Stomach smooth muscle (tissue), 2 donors: ENCODE measurements at regions not wholly inside any gene's neighbourhood (a gene's known extent, or its start where the extent isn't known, plus 50 kb on each side); places are given as distances from the start of the nearest gene placed in this dataset.

Experiments
- H3K27ac ChIP-seq: one replicate; pipeline ENCODE4 v1.7.0; 2013; ENCODE audit warnings: mild to moderate bottlenecking, low read length, inconsistent platforms
- H3K27me3 ChIP-seq, 2 donors: one replicate each; pipeline ENCODE4 v1.7.0; 2013; ENCODE audit warnings: low read length in 2 of 2; ENCODE audit not compliant: insufficient read depth in 2 of 2, control insufficient read depth in 1 of 2
- H3K36me3 ChIP-seq, 2 donors: one replicate each; pipeline ENCODE4 v1.7.0; 2013; ENCODE audit warnings: low read length in 2 of 2; ENCODE audit not compliant: control insufficient read depth in 2 of 2, insufficient read depth in 2 of 2
- H3K4me1 ChIP-seq: one replicate; pipeline ENCODE4 v1.7.0; 2013; ENCODE audit warnings: low read length; ENCODE audit not compliant: control insufficient read depth, insufficient read depth
- H3K4me3 ChIP-seq, 2 donors: one replicate each; pipeline ENCODE4 v1.7.0; 2013; ENCODE audit warnings: low read length in 2 of 2
- H3K9ac ChIP-seq, 2 donors: one replicate each; pipeline ENCODE4 v1.7.0; 2013; ENCODE audit warnings: low read length in 2 of 2, mild to moderate bottlenecking in 1 of 2
- H3K9me3 ChIP-seq, 2 donors: one replicate each; pipeline ENCODE4 v1.7.0; 2013; ENCODE audit warnings: low read length in 2 of 2; ENCODE audit not compliant: control insufficient read depth in 2 of 2
- donor health status: healthy.
- donor health status: Pancreatic carcinoma.

DNA sequence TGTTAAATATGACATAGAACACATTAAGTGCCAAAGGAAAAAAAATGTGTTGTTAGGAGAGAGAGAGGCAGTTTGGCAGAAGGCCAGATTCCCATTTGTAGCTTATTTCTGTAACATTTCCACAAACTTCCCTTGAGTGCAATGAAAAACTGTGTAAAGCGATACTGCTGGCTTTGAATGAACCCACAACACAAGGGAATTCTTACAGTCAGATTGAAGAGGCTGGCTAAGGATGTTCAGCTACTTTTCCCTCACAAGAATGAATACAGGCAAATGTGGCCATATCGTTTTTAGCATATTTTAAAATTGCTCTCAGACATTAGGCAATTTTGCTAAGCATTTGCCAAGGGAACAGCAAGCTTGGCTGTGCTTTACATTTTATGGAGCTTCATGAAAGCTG is 614.1 kb upstream of the FZD8 start:
- no peak overlapping the region for H3K27ac ChIP-seq
- no peak overlapping the region for H3K4me3 ChIP-seq
- no peaks in the 10 kb centered on the region for H3K4me1 ChIP-seq
- H3K9me3 ChIP-seq = no peaks in the 10 kb centered on the region
- no peak overlapping the region for H3K9ac ChIP-seq
- H3K27me3 ChIP-seq = no peaks in the 10 kb centered on the region
- no peaks in the 10 kb centered on the region for H3K36me3 ChIP-seq

DNA sequence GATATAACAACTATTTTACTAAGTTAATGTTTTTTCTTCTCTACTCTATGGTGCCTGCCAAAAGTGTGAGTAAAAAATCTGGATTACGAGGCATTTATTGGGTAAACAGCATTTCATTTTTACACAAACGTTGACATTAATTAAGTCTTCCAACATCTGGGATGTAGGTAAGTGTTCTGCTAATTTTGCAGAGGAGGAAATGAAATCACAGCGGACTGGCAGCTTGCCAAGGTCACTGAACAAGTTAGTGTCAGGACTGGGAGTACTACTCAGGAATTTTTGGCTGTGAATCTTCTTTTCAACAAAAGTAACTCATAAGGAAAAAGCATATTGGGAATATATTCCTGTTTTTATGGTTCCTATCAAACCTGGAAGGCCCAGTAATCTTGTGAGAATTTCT is 612.1 kb upstream of the FZD8 start:
- no peak overlapping the region for H3K9ac ChIP-seq
- H3K36me3 ChIP-seq = no peaks in the 10 kb centered on the region
- no peaks in the 10 kb centered on the region for H3K9me3 ChIP-seq
- no peaks in the 10 kb centered on the region for H3K27me3 ChIP-seq
- H3K4me1 ChIP-seq = no peaks in the 10 kb centered on the region
- no peak overlapping the region for H3K27ac ChIP-seq
- H3K4me3 ChIP-seq = no peak overlapping the region

DNA sequence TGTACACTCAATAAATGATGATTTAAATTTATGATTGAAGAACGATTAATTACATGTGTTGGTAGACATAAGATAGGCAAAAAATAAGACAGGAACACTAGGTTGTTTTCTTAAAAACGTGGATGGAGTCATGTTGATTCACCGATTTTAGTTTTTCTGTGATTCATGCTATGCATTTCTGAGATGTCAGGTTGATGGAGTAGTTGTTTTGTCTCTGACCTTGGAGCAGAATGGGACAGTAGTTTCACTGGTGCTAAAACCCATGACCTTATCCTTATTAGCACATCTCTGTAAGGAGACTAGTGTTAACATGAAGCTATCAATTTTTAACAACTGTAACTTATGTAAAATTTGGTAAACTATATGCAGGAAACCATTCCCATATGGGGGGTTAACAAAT is 611.6 kb upstream of the FZD8 start:
- Histone ChIP-seq H3K4me3 (no peak overlapping the region), H3K4me1 (no peaks in the 10 kb centered on the region), H3K9me3 (no peaks in the 10 kb centered on the region), H3K9ac (no peak overlapping the region), H3K27me3 (no peaks in the 10 kb centered on the region), H3K36me3 (no peaks in the 10 kb centered on the region), H3K27ac (no peak overlapping the region)

DNA sequence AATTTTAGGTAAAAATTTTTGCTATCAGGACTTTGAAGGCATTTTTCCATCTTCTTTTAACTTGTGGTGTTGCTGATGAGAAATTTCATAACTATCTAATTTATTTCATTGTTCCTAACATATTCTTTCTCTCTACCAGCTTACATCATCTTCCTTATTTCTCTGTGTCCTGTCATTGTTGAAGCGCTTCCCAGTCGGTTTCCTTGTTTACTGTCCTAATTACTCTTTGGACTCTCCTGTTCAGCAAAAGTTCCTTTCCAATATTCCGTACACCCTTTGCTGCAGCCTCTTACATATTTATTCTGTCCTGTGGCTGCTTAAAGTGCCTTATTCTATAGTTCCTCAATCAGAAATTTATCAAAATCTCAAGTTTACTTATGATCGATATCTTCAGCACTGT is 609.0 kb upstream of the FZD8 start:
- no peaks in the 10 kb centered on the region for H3K36me3 ChIP-seq
- no peak overlapping the region for H3K9ac ChIP-seq
- no peak overlapping the region for H3K27ac ChIP-seq
- no peaks in the 10 kb centered on the region for H3K4me1 ChIP-seq
- H3K4me3 ChIP-seq = no peak overlapping the region
- no peaks in the 10 kb centered on the region for H3K27me3 ChIP-seq
- no peaks in the 10 kb centered on the region for H3K9me3 ChIP-seq

DNA sequence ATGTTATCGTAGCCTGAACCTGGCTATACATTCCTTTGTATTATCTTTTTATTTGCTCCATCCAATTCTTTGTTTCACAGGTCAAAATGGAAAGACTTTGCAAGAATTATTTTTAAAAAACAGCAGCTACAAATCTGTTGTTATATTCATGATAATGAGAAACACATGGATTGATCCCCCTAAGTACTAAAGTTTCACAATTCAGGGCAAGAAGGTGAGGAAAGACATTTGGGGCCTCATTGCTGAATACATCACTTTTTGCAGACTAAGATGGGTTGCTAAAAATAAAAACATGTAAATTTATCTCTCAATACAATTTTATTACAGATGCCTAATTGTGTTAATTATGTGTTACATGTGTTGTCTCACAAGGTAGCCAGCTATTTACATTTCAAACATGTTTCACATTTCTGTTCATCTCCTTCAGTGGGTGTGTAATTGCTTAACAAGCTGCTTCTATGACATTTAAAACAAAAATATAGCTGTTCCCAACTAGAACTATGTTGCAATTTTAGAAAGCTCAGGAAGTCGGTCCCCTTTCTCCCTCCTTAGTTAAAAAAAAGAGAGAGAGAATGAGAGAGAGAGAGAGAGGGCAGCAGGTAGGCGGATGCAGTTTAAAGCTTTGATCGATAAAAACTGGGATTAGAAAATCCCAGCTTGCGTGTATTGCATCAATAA is 606.3 kb upstream of the FZD8 start:
- Histone ChIP-seq H3K9me3 (no peaks in the 10 kb centered on the region), H3K4me1 (no peaks in the 10 kb centered on the region), H3K27me3 (no peaks in the 10 kb centered on the region), H3K27ac (no peak overlapping the region), H3K36me3 (no peaks in the 10 kb centered on the region), H3K9ac (no peak overlapping the region), H3K4me3 (no peak overlapping the region)

DNA sequence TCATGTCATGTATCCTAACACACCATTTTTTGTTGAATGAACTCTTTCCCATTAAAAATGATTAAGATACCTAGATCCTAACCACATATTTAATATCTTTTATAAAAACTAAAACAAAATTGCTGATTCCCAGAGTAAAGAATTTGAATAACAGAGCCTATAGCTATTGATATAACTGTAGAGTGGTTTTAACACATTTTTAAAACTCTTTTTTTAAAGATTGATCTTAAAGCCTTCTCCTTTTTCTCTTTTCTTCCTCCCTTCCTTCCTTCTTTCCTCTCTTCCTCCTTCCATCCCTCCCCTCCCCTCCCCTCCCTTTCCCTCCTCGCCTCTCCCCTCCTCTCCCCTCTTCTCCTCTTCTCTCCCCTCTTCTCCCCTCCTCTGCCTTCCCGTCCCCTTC is 605.4 kb upstream of the FZD8 start:
- Histone ChIP-seq H3K4me1 (no peaks in the 10 kb centered on the region), H3K27me3 (no peaks in the 10 kb centered on the region), H3K9me3 (no peaks in the 10 kb centered on the region), H3K9ac (no peak overlapping the region), H3K4me3 (no peak overlapping the region), H3K36me3 (no peaks in the 10 kb centered on the region), H3K27ac (no peak overlapping the region)

DNA sequence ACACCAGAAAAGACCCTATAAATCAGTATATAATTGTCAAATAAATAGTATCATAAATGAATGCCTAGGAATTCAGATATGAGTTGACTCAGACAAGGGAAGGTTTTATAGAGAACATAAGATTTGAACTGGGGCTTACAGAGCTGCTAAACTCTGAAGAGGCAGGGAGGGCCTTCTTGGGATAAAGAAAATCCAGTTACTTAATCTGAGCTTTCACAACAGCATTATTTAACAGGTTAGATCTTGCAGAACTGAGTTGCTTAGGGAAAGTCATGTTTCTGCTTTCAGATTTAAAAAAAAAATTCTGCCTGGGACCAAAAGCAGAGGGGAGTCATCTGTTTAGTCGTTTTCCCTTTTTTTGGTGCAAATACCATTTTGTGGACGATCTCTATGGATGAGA is 594.8 kb upstream of the FZD8 start:
- Histone ChIP-seq H3K27me3 (no peaks in the 10 kb centered on the region), H3K27ac (no peak overlapping the region), H3K4me1 (no peaks in the 10 kb centered on the region), H3K4me3 (no peak overlapping the region), H3K9ac (no peak overlapping the region), H3K36me3 (no peaks in the 10 kb centered on the region), H3K9me3 (no peaks in the 10 kb centered on the region)

DNA sequence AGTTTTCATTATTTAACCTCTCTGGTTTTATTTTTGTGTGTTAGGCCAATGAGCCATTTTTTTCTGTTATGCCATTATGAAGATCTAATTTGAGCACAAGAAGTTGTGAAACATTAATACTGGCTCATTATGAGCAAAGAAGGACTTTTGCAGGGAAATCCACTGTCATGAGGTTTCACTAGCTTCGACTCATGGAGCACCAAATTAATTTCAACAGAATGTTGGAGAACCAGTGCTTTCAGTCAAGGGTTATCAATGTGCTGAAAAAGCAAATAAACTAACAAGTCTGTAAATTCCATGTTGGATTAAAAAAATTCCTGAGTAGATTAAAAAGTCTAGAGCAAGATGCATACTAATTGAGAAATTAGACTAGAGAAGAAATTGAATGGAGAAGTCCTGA is 594.2 kb upstream of the FZD8 start:
- Histone ChIP-seq H3K4me3 (no peak overlapping the region), H3K36me3 (no peaks in the 10 kb centered on the region), H3K27me3 (no peaks in the 10 kb centered on the region), H3K27ac (no peak overlapping the region), H3K4me1 (no peaks in the 10 kb centered on the region), H3K9ac (no peak overlapping the region), H3K9me3 (no peaks in the 10 kb centered on the region)

DNA sequence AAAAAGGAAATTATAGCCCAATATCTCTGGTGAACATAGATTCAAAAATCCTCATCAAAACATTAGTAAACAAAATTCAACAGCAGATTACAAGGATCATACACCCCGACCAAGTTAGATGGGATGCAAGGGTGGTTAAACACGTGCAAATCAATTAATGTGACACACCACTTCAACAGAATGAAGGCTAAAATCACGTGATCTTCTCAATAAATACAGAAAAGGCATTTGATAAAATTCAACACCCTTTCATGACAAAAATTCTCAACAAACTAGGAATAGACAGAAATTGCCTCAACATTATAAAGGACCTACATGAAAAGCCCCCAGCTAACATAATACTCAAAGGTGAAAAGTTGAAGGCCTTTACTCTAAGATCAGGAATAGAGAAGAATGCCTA is 590.8 kb upstream of the FZD8 start:
- Histone ChIP-seq H3K4me3 (no peak overlapping the region), H3K27me3 (no peaks in the 10 kb centered on the region), H3K9me3 (no peaks in the 10 kb centered on the region)

DNA sequence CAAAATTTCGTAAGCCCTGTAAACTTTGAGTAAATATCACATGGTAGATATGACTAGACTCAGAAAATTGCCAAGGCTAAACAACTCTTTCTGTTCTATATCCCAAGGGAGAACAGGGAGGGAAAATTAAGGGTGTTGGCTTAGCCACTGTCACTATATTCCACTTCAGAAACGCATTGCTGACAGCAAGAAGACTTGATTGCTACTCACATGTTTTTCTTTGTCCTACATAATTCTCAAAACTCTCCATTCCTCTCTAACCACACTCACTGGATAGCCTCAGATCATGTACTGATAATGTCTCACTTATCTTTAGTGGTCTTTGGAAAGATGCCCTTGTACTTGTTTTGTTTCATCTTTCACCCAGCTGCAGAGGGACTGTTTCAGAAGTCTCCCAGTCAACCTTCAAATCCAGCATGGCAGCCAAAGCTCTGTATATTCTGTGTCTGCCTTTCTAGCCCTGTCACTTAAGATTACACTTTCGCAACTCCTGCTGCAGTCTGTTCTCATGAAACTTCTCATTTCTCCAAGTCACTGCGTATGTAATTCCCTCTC is 582.4 kb upstream of the FZD8 start:
- H3K27ac ChIP-seq = no peak overlapping the region
- no peaks in the 10 kb centered on the region for H3K27me3 ChIP-seq
- H3K4me3 ChIP-seq = no peak overlapping the region
- H3K36me3 ChIP-seq = no peaks in the 10 kb centered on the region
- no peak overlapping the region for H3K9ac ChIP-seq
- H3K4me1 ChIP-seq = no peaks in the 10 kb centered on the region
- H3K9me3 ChIP-seq = no peaks in the 10 kb centered on the region

More for the DNA sequence above, 590.8 kb upstream of the FZD8 start:
- Histone ChIP-seq H3K27ac (no peak overlapping the region), H3K9ac (no peak overlapping the region), H3K36me3 (no peaks in the 10 kb centered on the region), H3K4me1 (no peaks in the 10 kb centered on the region)

DNA sequence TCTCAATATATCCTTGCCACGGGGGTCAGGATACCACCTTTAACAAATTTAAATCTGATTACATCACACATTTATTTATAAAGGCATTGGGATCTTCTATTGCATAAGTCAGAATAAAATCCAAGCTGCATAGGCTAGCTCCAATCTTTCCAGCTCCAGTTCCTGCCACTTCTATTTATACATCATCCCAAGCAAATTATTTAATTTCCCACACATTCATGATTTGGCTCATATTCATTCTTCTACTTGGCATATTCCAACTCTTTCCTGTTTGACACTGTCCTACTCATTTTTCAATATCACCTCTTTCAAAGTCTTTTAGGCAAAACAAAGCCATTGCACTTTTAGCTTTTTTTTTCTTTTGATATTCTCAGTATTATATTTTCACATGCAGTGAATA is 579.0 kb upstream of the FZD8 start:
- H3K4me1 ChIP-seq = no peaks in the 10 kb centered on the region
- no peak overlapping the region for H3K4me3 ChIP-seq
- no peaks in the 10 kb centered on the region for H3K36me3 ChIP-seq
- no peaks in the 10 kb centered on the region for H3K27me3 ChIP-seq
- H3K9ac ChIP-seq = no peak overlapping the region
- no peaks in the 10 kb centered on the region for H3K9me3 ChIP-seq
- H3K27ac ChIP-seq = no peak overlapping the region
